HG03558 (cell line): ENCODE measurements at regions not wholly inside any gene's neighbourhood (a gene's known extent, or its start where the extent isn't known, plus 50 kb on each side); places are given as distances from the start of the nearest gene placed in this dataset.

Source experiments
- ATAC-seq: cut with Tn5 transposase; IDR thresholded peaks from one replicate; pipeline ENCODE4 v1.9.1; 2021; ENCODE audit warnings: moderate number of reproducible peaks; ENCODE audit not compliant: unreplicated experiment; ENCODE audit errors: extremely low read depth

DNA sequence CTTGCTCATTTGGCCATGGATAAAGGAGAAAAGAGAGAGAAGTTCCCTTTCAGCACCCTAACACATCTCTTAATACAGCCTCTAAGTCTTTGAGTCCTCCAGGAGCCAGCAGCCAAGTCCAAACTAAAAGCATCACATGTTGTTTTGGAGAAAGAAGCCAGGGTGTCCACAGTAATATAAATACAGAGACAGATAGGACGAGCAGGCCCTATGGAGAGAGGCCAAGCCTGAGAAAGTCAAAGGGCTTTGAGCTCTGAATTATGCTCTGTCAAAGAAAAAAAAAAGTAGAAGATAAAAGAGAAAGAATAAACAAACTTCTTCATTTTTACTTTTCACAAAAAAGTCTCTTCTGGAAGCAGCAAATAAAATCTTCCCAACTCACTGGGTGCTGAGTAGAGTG, 92.4 kb upstream of the THBS1 start:
- no peak for ATAC-seq

DNA sequence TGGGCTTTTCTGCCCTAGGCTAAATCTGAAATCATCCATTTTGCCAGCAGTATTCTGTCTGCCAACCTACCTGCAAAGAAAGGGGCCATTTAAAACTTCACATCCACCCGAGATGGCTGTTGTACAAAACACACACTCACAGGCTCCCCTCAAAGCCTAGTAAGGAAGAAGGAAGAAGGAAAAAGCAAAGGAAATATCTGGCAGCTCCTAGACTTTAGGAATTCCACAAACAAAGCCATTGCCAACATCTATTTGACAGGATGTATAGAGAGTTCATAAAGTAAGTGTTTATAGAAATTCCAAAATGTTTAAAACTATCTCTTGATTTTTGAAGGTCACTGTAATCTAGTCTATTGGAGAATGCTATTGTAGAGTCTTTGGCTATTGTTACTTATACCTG, 91.9 kb upstream of the THBS1 start:
- no peak for ATAC-seq

DNA sequence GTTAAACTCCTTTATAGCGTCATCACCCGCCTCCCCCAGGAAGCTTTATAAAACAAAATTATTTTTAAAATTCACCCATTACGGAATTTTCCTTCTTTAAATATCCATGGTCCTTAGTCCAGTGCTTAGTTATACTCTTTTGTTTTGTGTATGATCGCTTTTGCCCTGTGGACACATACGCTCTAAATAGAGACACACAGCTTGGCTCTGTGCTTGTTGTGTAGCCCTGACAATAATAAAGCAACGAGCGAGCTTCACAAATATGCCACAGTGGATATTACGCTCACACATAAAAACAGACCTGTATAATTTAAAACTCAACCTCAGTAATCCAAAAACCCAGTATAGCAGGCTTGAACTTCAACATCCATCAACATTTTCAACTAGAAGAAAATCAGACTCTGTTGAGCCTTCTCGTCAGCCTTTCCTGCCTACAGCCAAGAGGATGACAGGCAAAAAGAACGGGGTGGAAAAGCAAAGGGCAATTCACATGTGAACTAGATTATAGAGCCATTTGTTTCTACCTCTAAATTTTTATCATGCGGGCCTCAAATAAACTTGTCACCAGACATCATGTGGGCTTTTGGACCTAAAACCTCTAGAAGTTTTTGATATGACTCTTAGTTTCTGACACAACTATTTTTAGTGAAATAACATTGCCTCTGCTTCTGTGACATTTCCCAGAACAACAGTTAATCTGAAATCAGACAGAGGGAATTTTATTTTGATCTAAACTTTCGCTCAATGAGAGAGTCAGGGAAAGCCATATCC, 89.6 kb upstream of the THBS1 start:
- no peak for ATAC-seq

DNA sequence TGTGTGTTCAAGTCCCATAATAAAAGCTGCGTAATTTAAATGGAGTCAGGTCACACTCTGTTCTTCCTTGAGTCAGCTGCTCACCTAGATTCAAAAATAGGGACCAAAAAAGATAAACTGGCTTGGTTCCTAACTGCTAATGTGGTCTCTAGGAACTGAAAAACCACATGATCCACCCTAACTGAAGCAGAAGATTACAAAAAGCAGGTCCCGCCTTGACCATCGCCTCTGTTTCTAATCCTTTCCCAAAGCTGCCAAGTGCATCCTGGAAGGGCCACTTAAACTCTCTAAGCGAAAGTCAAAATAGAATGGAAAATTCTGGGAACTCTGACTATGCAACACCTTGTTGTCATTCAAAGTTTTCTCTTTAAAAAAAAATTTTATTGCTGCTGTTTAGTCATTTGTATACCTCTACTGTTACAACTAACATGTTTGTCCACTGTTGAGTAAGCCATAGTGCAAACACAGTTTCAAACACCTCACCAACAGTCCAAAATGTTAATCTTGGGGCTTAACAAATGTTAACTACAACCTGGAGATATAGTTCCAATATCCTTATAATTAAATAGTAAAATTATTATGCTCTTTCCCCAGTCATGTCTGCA, 88.9 kb upstream of the THBS1 start:
- ATAC-seq, result no peak

DNA sequence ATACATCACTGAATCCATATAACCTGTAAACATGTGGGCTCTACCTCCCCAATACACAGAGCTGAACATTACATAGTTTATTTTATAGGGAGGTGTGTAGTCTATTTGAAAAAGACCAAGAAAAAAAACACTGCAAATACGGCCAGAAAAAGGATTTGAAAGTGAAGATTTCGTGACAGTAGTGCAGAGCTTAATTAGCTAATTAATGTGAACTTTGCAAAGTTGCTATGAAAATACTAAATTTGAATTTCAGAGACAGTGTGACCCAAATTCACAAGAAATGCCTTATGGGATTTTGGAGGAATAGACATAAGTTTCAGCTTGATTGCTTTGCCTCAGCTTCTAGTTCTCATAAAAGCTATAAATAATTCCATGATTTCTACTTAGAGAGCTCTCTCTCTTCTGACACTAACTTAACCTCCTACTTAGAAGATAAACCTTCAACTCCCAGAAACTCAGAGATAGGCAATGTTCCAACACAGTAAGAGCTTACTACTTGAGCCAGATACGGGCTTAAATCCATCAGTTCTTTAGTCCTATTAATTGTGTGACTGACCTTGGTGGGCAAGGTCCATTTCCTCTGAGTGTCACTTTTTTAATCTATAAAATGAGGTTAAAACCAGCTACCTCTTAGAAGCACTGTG, 87.3 kb upstream of the THBS1 start:
- ATAC-seq, result no peak

DNA sequence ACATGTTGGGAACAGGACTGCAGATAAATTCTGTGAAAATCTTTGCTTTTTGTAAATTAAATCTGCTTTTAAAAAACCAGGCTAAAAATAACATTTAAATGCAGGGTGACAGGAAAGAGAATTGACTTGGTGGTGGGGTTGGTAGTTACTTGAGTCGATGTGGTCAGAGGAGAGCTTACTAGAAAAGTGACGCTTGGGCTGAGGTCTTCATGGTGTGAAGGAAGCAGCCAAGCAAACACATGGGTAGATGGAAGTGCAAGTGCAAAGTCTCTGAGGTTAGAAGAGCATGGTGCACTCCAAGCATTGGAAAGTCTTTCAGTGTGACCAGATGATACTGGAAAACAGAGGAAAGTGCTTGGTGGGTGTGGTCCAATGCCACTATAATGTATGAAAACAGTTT, 86.4 kb upstream of the THBS1 start:
- ATAC-seq, result no peak

DNA sequence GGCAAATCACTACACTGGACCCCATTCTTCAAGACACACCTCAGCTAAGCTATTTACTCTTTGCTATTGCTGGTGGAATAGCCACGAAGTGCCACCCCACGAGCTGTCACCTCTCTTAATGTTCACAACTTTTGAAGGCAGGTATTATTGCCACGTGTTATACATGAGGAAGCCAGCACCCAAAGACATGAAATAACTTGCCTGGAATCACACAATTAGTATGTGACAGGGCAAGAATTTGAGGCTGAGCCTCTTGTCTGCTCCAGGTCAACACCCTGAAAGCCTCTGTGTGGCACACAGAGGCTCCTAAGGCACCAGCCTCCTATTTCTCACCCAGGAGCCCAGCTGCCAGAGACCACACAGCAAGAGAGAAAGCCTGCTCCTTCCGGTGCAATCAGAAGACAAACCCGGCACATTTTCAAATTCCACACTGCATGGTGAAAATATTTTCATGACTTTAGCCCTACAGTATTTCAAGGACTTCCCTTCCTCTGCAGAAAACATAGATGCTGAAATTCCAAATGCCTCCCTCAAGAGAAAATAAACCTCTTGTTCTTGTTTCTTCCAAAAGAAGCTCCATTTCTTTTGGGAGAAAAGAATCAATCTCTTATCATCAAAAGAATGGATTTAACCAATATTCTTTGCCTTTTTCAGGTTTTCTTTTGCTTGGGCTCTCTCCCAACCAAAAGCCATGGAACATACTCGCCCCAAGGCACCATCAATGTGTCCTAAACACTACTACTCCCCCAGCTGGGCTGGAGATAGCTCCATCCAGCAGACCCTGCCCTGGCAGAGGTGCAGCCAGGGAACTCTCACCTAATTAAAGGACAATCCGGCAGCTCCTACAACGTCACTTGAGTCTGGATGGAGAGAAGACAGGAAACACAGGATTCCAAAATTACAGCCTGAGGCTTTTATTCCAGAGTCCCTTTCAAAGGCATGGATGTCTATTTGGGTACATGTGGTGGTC, 84.7 kb upstream of the THBS1 start:
- no peak for ATAC-seq

DNA sequence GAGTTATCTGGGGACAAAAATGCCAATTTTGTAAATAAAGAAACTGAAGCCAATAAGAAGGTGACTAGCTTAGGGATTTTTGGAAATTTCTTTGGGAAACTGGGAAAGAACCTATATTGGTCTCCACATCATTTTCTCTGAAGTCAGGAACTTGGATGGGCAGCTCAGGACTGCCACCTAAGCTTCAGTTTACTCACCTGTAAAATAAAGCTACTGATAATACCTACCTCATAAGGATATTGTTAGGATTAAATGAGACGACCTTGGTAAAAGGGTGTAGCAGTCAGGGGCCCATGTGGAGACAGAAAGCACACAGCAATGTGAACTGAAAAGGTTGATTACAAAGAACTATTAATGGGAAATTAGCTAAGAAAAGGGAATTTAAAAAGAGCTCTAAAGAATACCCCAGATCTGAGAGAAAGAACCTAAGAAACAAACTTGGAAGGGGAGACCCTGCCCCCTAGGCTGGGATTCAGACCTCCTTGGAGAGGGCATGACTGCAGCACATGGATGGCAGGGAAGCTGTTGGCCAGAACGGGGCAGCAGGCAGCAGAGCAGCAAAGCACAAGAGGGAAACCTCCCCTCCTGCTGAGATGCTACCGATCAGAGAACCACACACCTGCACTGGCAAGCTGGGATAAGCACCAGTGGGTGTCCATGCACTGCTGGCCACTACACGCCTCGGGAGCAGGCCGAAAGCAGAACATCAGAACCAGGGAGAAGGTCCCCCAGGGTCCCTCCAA, 83.7 kb upstream of the THBS1 start:
- ATAC-seq, result no peak

DNA sequence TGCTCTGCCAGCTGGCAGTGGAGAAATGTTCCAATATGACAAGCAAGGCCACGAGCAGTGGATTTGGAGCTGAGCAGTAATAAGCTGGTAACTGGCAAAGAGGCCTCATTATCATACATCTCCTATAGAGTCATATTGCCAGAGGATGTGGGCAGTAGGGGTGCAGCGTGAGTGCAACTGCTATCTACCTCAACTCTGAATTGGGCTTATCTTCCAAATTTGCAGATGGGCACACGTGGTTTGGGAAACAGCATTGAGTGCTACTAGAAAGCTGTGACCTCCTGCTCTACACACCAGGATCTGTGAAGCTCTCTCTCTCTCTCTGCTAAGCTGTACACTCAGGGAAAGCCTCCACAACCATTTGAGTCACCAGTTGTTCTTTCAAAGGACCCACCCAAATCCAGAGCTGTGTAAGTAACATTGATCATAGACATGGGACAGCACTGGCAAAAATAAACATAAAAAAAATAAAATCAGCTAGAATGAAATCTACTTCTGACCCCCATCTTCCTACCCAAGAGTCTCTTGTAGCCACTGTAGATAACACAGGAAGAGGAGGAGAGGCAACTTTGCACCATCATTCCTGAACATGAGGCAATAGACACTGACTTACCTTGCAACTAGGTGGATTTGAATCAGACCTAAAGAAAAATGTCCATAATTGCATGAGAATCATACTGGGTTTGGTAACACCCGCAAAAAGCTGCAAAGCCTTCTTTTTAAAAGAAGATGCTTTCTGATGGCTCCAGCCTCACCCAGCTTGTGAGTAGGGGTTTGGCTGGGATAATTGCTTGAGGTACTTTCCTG, 82.9 kb upstream of the THBS1 start:
- ATAC-seq, result no peak

DNA sequence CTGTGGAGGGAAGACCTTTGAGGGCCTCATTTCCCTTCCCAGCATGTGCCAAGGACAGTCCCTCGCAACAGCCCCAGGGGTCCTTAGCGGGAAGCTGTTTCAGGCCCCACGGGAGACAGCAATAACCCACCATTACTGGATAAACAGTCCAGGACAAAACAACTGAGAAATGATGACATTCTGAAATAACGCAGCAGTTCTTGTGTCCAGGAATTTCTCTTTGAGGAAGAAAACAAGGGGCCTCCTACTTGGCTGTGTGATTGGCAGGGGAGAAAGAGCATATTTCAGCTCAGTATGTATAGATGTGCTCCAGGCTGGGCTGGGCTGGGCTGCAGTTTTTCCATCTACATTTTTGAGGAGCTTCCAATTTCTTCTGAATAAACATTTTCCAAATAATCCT, 82.2 kb upstream of the THBS1 start:
- no peak for ATAC-seq

DNA sequence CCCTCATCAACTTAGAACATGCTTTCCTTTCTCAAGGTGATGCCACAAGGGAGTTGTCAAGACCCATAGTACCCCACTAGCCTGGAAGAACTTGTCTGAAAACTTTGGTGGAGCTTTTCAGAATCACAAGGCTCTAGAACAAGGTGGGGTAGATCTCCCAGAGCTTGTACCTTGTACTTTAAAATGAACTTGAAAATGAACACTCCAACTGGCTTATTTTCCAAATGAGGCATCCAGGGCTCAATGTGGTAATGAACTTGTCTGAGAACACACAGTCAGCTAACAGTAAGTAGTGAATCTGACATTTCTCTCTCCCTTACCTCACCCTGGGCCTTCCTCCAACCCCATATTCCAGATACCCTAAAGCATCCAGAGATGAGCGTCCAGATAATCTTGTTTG, 81.8 kb upstream of the THBS1 start:
- no peak for ATAC-seq

DNA sequence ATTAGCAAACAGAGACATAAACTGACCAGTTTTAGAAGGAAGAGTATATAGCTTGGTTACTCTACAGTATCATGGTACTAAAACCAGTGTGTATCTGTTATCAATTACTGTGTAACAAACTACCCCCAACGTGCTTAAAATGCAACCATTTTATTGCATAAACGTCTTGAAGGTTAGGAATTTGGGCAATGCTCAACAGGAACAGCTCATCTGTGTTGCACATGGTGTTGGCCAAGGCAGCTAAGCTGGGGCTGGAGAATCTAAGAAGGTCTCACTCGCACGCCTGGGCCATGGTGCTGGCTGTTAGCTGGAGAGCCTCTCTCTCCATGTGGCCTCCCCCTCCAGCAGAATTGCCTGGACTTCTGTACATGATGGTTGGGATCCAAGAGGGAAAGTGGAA, 81.2 kb upstream of the THBS1 start:
- no peak for ATAC-seq

DNA sequence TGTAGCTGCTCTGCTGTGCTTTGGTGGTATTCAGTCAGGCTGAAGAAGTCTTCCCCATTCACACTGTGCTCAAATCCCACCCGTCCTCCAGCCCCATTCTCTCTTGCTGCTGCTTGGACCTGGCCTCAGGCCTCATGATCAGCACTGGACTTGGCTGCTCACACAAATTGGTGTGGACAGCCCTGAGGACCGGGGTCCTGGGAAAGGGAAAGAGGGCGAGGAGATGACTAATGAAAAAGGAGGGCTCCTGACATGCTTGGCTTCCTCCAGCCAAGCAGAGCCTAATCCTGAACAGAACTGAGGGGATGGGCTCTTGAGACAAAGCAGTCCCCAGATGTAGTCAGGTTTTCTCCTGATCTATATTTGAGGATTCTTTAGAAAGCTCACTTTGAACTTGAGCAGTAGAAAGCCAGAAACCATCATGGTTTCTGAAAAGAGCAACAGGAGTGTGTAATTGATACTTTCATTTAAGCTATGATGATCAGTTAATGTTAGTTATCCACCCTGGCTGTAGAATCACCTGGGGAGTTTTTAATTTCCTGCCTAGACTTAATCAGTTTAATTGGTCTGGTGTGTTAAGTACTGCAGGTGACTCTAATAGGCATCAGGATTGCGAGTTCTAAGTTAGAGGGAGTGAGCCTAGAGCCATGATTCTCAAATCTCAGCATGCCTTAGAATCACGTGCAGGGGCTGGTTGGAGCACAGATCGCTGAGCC, 79.4 kb upstream of the THBS1 start:
- ATAC-seq, result no peak

DNA sequence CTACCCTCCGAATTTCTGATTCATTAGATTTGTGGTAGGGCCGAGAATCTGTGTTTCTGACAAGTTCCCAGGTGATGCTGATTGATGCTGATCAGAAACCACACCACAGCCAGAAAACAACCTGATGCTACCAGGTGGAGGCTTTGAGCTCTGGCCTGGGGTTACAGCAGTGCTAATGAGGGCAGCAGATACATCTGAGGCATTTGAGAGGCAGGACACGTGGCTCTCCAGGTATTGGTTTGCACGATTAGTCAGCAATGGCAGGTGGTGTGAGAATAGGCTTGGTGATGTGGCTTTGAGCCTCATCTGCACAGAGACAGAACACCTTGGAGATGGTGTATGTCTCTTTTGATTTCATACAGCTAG, 78.8 kb upstream of the THBS1 start:
- ATAC-seq, result no peak

DNA sequence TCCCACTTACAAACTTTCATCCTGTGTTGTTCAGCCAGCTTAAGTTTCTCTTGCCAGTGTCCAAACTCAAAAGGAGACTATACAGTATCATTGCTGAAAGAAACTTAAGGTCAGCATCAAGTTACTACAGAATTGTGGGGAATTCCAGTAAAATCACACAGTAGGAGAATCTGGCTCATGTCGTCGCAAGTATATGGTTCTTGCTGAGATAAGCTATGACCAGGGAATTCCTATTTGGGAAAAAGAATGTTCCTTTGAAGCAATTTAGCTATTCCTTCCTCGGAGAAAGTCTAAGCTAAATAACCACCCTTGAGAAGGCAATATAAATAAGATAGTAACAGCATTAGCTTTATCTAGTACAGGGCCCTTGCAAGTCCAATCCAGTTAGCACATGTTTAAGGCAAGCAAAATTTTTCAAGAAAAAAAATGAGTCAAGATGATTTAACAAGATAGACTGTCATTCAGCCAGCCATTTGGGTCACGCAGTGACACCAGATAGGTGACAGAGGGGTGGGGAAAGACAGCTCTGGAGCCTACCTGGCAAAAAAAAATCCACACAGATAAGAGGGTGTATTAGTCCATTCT, 78.2 kb upstream of the THBS1 start:
- ATAC-seq, result no peak

DNA sequence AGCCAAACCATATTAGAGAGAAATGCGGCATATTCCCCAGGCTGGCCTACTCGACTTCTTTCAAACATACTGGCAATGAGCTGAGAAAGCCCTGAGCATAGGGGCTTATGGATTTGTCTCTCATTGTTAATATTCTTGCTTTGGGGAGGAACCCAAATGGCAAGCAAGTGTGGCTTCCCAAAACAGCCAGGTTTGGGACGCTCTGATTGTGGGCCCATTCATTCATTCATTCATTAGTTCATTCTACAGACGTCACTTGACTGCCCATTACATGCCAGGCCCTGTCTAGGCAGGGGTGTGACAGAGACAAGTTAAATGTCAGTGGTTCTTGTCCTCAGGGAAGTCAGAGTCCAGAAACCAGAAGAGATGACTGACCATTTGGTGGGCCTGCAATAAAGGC, 77.4 kb upstream of the THBS1 start:
- no peak for ATAC-seq

DNA sequence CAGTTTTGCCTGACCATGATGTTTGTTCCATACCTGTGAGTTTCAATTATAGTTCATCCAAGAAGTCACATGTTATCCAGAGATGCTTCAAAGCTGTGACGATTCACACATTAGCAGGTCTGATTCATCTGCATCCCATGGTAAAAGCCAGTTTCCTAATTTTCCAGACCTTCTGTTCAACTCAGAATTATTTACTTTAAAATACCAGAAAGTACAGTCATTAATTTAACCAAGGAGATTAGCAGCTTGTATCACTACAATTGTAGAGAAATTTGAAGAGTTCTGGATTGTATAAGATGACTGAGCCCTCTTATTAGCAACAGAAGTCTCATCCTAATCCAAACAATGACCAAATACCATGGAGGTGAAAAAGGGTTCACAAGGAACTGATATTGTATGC, 76.1 kb upstream of the THBS1 start:
- ATAC-seq, result no peak

DNA sequence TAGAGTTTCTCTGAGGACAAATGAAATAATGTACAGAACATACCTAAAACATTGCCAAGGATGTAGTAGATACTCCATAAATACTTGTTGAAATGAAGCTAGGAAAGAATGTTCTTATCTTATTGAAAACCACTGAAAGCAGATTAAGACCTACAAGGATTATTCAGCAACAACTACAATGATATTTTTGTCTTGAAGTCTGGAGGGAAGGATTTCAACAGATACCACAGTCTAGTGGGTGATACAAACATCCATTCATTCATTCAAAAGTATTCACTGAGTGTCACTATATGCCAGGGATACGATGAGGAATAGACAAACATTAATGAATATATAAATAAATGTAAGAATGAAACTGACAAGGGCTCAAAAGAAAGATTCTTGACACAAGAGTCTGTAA, 74.7 kb upstream of the THBS1 start:
- ATAC-seq, result no peak
